22Rv1 (cell line): ENCODE measurements at regions not wholly inside any gene's neighbourhood (a gene's known extent, or its start where the extent isn't known, plus 50 kb on each side); places are given as distances from the start of the nearest gene placed in this dataset.

Source experiments
- ZFX ChIP-seq: fragments of 450-650 bp; IDR thresholded peaks from 2 replicates; pipeline ENCODE4 v1.6.1; 2017; ENCODE audit warnings: antibody characterized with exemption, borderline replicate concordance
- TF ChIP-seq, protein P1 (sequence below): fragments of 450-650 bp; IDR thresholded peaks from 2 replicates; pipeline ENCODE4 v1.5.1; 2017; ENCODE audit warnings: mild to moderate bottlenecking

DNA sequence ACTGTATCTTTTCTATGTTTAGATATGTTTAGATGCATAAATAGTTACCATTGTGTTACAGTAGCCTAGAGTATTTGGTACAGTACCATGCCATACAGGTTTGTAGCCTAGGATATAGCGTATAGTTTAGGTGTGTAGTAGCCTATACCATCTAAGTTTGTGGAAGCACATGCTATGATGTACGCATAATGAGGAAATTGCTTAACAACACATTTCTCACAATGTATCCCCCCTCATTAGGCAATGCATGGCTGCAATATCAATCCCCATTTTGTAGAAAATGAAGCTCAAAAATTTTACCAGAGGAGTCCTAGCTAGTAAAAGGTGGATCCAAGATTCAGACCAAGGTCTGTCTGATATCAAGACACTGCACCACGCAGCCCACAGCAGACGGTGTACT lies 376.4 kb upstream of the NFE2L3 start:
- TF ChIP-seq, protein P1, sequence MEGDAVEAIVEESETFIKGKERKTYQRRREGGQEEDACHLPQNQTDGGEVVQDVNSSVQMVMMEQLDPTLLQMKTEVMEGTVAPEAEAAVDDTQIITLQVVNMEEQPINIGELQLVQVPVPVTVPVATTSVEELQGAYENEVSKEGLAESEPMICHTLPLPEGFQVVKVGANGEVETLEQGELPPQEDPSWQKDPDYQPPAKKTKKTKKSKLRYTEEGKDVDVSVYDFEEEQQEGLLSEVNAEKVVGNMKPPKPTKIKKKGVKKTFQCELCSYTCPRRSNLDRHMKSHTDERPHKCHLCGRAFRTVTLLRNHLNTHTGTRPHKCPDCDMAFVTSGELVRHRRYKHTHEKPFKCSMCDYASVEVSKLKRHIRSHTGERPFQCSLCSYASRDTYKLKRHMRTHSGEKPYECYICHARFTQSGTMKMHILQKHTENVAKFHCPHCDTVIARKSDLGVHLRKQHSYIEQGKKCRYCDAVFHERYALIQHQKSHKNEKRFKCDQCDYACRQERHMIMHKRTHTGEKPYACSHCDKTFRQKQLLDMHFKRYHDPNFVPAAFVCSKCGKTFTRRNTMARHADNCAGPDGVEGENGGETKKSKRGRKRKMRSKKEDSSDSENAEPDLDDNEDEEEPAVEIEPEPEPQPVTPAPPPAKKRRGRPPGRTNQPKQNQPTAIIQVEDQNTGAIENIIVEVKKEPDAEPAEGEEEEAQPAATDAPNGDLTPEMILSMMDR, result no peak
- no peak for TF ChIP-seq ZFX
